GM13977 (cell line): ENCODE measurements at regions not wholly inside any gene's neighbourhood (a gene's known extent, or its start where the extent isn't known, plus 50 kb on each side); places are given as distances from the start of the nearest gene placed in this dataset.
A peak's percentile ranks its signal among the peaks of the same experiment; 100 is the strongest.

ENCODE experiments used
- DNase-seq: peaks from one replicate; pipeline ENCODE4 v3.0.0; 2012; ENCODE audit warnings: low spot score
- CTCF ChIP-seq: IDR thresholded peaks from 2 replicates; pipeline ENCODE4 v1.5.1; 2012; ENCODE audit warnings: mild to moderate bottlenecking, control low read depth; ENCODE audit not compliant: insufficient read depth; ENCODE audit errors: extremely low read depth, missing control alignments
- in situ Hi-C: fragments of 300-500 bp; cut with MboI; formaldehyde crosslinking; loops from one replicate; pipeline ENCODE4 v1.12.0; 2022; ENCODE audit warnings: low sequenced_read_pairs, low pct_unique_long_range_greater_than_20kb, mixed read lengths, inconsistent platforms; ENCODE audit not compliant: unreplicated experiment

GRCh38 chr3:70531063-70531657 lies 218.7 kb upstream of the MDFIC2 start:
- peak; percentile 41 for TF ChIP-seq CTCF
- in situ Hi-C loops: no loop called here
- peak; percentile 4 for DNase-seq

GRCh38 chr3:70530626-70531025 lies 218.2 kb upstream of the MDFIC2 start:
- no peak for TF ChIP-seq CTCF
- in situ Hi-C loops: no loop called here
- DNase-seq: no peak

- DNase-seq: no peak
- TF ChIP-seq CTCF: no peak
- in situ Hi-C loops: no loop called here
These were observed 214.6 kb upstream of the MDFIC2 start for GRCh38 chr3:70527026-70527425.

GRCh38 chr3:70519913-70520659 lies 207.6 kb upstream of the MDFIC2 start:
- no peak for TF ChIP-seq CTCF
- in situ Hi-C loops: no loop called here
- DNase-seq: no peak

- no peak for DNase-seq
- TF ChIP-seq CTCF: no peak
- in situ Hi-C loops: no loop called here
These were observed 206.6 kb upstream of the MDFIC2 start for GRCh38 chr3:70519026-70519425.

GRCh38 chr3:70518356-70518755 lies 205.9 kb upstream of the MDFIC2 start:
- in situ Hi-C loops: no loop called here
- DNase-seq: no peak
- TF ChIP-seq CTCF: no peak
